NT2/D1 (cell line): ENCODE measurements at regions not wholly inside any gene's neighbourhood (a gene's known extent, or its start where the extent isn't known, plus 50 kb on each side); places are given as distances from the start of the nearest gene placed in this dataset.

ENCODE experiments used
- DNase-seq: peaks from one replicate; pipeline ENCODE4 v3.0.0-alpha.2; 2011; ENCODE audit warnings: low read depth, low spot score
- H3K27me3 ChIP-seq: 2 replicates; pipeline ENCODE4 v1.6.0; 2011; ENCODE audit warnings: mild to moderate bottlenecking; ENCODE audit not compliant: insufficient read length, insufficient read depth
- H3K36me3 ChIP-seq: 2 replicates; pipeline ENCODE4 v1.6.1; 2011; ENCODE audit warnings: mild to moderate bottlenecking, low read length, mixed read lengths; ENCODE audit not compliant: insufficient read depth, insufficient read length
- H3K4me1 ChIP-seq: 2 replicates; pipeline ENCODE4 v1.5.1; 2011; ENCODE audit not compliant: insufficient read depth, insufficient read length
- H3K4me3 ChIP-seq: 2 replicates; pipeline ENCODE4 v1.5.1; 2011; ENCODE audit warnings: low read depth; ENCODE audit not compliant: insufficient read length
- H3K9ac ChIP-seq: 2 replicates; pipeline ENCODE4 v1.6.0; 2011; ENCODE audit warnings: low read depth; ENCODE audit not compliant: insufficient read length
- H3K9me3 ChIP-seq: 2 replicates; pipeline ENCODE4 v1.5.1; 2011; ENCODE audit warnings: mild to moderate bottlenecking, low read length; ENCODE audit not compliant: insufficient read depth
- SUZ12 ChIP-seq: IDR thresholded peaks from 2 replicates; pipeline ENCODE4 v1.6.1; 2011; ENCODE audit not compliant: insufficient read length, insufficient read depth; ENCODE audit errors: extremely low read depth
- YY1 ChIP-seq: IDR thresholded peaks from 2 replicates; pipeline ENCODE4 v1.6.1; 2011; ENCODE audit not compliant: insufficient read length, insufficient read depth
- ZNF274 ChIP-seq: IDR thresholded peaks from 2 replicates; pipeline ENCODE4 v1.6.1; 2011; ENCODE audit warnings: mild to moderate bottlenecking, low read depth, low read length

- Histone ChIP-seq H3K9me3 (no peaks in the 10 kb centered on the region), H3K27me3 (no peaks in the 10 kb centered on the region), H3K4me3 (no peak overlapping the region), H3K36me3 (no peaks in the 10 kb centered on the region), H3K9ac (no peak overlapping the region), H3K4me1 (no peaks in the 10 kb centered on the region)
- TF ChIP-seq ZNF274 (no peak), SUZ12 (no peak), YY1 (no peak)
- no peak for DNase-seq
Measured at GRCh38 chr1:238135708-238136664, 245.3 kb upstream of the ZP4 start.

- TF ChIP-seq ZNF274 (no peak), SUZ12 (no peak), YY1 (no peak)
- H3K9ac ChIP-seq = no peak overlapping the region
- no peak overlapping the region for H3K4me3 ChIP-seq
- peaks cover 8% of the 10 kb centered on the region for H3K4me1 ChIP-seq
- DNase-seq = no peak
- no peaks in the 10 kb centered on the region for H3K36me3 ChIP-seq
- H3K9me3 ChIP-seq = no peaks in the 10 kb centered on the region
- no peaks in the 10 kb centered on the region for H3K27me3 ChIP-seq
Measured at GRCh38 chr1:238129677-238130076, 239.0 kb upstream of the ZP4 start.

- H3K27me3 ChIP-seq = no peaks in the 10 kb centered on the region
- H3K9me3 ChIP-seq = no peaks in the 10 kb centered on the region
- H3K4me1 ChIP-seq = no peaks in the 10 kb centered on the region
- no peak for TF ChIP-seq ZNF274
- no peak for TF ChIP-seq SUZ12
- TF ChIP-seq YY1 = no peak
- no peak overlapping the region for H3K9ac ChIP-seq
- no peak overlapping the region for H3K4me3 ChIP-seq
- no peaks in the 10 kb centered on the region for H3K36me3 ChIP-seq
- DNase-seq = no peak
Measured at GRCh38 chr1:238123201-238123600, 232.5 kb upstream of the ZP4 start.

GRCh38 chr1:238119861-238120260 lies 229.1 kb upstream of the ZP4 start:
- TF ChIP-seq YY1 = no peak
- no peak for TF ChIP-seq ZNF274
- no peak for TF ChIP-seq SUZ12
- H3K9me3 ChIP-seq = no peaks in the 10 kb centered on the region
- no peak overlapping the region for H3K4me3 ChIP-seq
- DNase-seq = no peak
- no peaks in the 10 kb centered on the region for H3K36me3 ChIP-seq
- no peak overlapping the region for H3K9ac ChIP-seq
- H3K4me1 ChIP-seq = no peaks in the 10 kb centered on the region
- no peaks in the 10 kb centered on the region for H3K27me3 ChIP-seq

GRCh38 chr1:238119060-238119459 lies 228.3 kb upstream of the ZP4 start:
- no peak for TF ChIP-seq SUZ12
- TF ChIP-seq YY1 = no peak
- no peak for TF ChIP-seq ZNF274

GRCh38 chr1:238115852-238116251 lies 225.1 kb upstream of the ZP4 start:
- no peaks in the 10 kb centered on the region for H3K27me3 ChIP-seq
- no peaks in the 10 kb centered on the region for H3K9me3 ChIP-seq
- no peak for DNase-seq
- no peak overlapping the region for H3K9ac ChIP-seq
- H3K36me3 ChIP-seq = no peaks in the 10 kb centered on the region
- TF ChIP-seq YY1 (no peak), SUZ12 (no peak), ZNF274 (no peak)
- no peak overlapping the region for H3K4me3 ChIP-seq
- no peaks in the 10 kb centered on the region for H3K4me1 ChIP-seq

More at GRCh38 chr1:238119060-238119459, 228.3 kb upstream of the ZP4 start:
- Histone ChIP-seq H3K4me1 (no peaks in the 10 kb centered on the region), H3K4me3 (no peak overlapping the region), H3K36me3 (no peaks in the 10 kb centered on the region), H3K27me3 (no peaks in the 10 kb centered on the region), H3K9ac (no peak overlapping the region), H3K9me3 (no peaks in the 10 kb centered on the region)
- no peak for DNase-seq

- Histone ChIP-seq H3K4me3 (no peak overlapping the region), H3K9ac (no peak overlapping the region), H3K27me3 (no peaks in the 10 kb centered on the region), H3K4me1 (no peaks in the 10 kb centered on the region), H3K36me3 (no peaks in the 10 kb centered on the region), H3K9me3 (no peaks in the 10 kb centered on the region)
- DNase-seq = no peak
- TF ChIP-seq YY1 (no peak), ZNF274 (no peak), SUZ12 (no peak)
Measured at GRCh38 chr1:238112952-238113621, 222.4 kb upstream of the ZP4 start.
